GM23248 (cell line): ENCODE measurements at regions not wholly inside any gene's neighbourhood (a gene's known extent, or its start where the extent isn't known, plus 50 kb on each side); places are given as distances from the start of the nearest gene placed in this dataset.

Experiments
- EZH2 ChIP-seq: fragments of 200-600 bp; sonication (generic); IDR thresholded peaks from 2 replicates; pipeline ENCODE4 v1.6.1; 2018; ENCODE audit warnings: antibody characterized with exemption, mild to moderate bottlenecking; ENCODE audit not compliant: insufficient read depth, poor library complexity, severe bottlenecking
- EZH2phosphoT487 ChIP-seq: fragments of 200-600 bp; sonication (generic); IDR thresholded peaks from 2 replicates; pipeline ENCODE4 v1.6.1; 2018; ENCODE audit warnings: antibody characterized with exemption, moderate library complexity, mild to moderate bottlenecking, low read depth; ENCODE audit not compliant: insufficient read depth

GRCh38 chr2:11967946-11968465 is 221.6 kb downstream of the LPIN1 start:
- TF ChIP-seq EZH2 (no peak), EZH2phosphoT487 (no peak)
